GM19452 (cell line): ENCODE measurements at regions not wholly inside any gene's neighbourhood (a gene's known extent, or its start where the extent isn't known, plus 50 kb on each side); places are given as distances from the start of the nearest gene placed in this dataset.
A peak's percentile ranks its signal among the peaks of the same experiment; 100 is the strongest.
"Not testable (repeated sequence)": the region's sequence is repeated elsewhere in the genome, so short reads cannot be mapped to it uniquely, and the experiment has no call there.

Experiments
- ATAC-seq: cut with Tn5 transposase; IDR thresholded peaks from one replicate; pipeline ENCODE4 v1.9.1; 2021; ENCODE audit not compliant: unreplicated experiment

DNA sequence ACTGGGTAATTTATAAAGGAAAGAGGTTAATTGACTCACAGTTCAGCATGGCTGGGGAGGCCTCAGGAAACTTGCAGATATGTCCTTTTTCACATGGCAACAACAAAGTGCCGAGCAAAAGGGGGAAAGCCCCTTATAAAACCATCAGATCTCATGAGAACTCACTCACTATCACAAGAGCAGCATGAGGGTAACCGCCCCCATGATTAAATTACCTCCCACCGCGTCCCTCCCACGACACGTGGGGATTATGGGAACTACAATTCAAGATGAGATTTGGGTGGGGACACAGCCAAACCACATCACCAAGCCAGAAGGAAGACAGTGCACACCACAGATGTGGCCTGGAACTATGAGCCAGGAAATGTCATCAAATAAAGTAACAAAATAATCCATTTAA is 292.8 kb downstream of the FOXO1 start:
- not testable (repeated sequence) for ATAC-seq

DNA sequence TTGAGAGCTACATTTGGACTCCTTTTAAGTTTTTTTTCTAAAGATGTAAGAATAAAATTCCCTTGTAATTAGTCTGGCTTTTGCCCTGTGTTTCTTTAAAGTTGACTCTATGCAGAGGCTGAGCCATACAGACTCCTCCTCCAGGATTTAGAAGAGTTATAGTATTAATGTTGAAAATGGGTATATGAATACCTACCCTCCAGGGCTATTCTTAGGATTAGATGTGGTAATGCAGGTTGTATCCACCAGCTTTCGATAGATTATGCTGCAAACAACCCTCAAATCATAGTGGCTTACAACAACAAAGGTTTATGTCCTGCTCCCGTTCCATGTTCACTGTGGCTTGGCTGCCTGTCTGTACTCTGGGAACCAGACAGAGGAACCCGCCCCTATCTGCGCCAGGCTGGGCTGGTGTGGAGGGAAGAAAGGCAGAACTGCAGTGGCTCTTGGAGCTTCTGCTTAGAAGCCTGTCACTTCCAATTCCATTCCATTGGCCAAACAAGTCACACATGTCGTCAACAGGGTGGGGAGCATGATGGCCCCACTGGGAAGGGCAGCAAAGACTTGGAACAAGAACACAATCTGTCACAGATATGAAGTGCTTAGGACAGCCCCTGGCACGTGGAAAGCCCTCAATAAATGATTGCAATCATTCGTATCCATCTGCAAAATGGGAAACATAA is 290.8 kb downstream of the FOXO1 start:
- ATAC-seq: no peak

DNA sequence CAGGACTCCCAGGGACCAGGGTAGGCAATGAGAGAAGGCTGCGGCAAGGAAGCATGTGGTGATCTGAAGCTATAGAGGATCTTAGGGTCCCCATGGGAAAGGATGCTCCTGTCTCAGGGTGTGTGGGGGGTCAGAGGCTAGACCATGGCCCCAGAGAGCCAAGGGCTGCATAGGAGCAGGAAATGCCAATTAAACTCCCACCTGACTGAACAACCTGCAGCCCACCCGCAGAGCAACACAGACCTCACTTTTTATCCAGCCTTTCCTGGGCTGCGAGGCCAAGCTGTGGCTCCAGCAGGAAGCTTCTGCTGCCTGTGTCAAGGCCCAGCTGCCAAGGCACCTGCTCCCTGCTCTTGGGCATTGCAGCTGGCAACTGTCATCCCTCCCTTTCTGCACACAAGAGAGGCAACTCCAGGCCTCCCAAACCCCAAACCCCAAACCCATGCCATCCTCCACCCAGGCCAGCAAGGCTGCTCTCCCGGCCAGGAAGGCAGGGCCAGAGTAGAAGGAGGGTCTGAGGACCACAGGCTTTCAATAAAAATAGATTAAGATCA is 290.1 kb downstream of the FOXO1 start:
- ATAC-seq: no peak

DNA sequence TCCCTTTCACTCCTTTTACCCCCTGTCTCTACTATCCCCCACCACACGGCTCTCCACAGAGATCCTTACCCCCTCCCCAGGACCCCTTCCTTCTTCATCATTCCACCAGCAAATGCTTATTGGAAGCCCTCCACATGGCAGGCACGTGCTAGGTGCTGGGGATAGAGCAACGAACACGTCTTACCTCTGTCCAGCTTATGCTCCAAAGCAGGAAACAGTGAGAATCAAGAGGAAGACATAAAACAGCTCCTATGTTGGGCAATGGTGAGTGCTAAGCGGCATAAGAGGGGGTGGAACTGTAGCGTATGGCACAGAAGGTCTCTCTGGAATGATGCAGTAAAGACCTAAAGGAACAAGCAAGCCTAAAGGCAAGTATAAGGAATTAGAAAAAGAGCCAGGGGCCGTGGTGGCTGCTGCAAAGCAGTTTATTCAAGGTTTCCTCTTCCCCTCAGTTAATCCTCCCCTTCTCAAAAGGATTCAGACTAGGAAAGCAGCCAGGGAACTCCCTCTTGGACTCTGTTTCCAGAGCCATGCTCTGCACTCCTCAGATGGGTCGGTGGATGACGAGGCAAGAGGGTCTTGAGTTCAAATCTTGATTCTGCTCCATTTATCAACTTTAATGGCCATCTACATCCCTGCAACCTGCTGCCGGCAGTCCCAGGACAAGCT is 289.4 kb downstream of the FOXO1 start:
- ATAC-seq: no peak

DNA sequence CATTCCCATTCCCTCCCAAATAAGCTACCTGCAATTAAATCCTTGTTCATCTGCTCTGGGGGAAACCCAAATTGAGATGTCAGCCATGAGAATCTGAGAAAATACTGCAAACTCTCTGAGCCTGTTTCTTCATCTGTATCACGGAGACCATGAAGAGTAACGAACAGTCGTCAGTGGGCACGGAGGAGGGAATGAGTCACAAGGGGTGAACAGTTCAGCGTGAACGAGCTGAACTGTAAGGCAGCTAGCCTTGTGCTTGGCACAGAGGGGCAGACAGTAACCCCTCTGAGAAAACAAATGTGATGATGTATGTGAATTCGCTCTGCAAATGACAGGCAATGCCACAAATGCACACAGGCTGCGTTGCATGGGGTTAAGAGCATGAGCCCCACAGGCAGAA is 288.7 kb downstream of the FOXO1 start:
- ATAC-seq: no peak

DNA sequence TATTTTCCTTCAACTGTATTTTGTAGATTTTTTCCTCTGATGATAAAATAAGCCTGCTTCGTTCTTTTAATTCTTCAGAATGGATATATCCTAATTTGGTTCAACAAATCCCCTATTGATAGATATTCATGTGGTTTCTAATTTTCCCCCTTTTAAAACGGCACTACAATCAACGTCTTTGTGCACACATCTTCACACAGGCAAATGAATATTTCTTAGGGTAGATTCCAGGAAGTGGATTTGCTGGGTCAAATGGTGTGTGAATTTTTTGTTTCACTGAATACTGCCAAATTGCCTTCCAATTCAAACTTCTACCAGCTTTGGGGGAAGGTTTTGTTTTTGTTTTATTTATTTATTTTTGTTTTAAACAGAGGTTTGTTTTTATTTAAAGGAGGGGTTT is 287.2 kb downstream of the FOXO1 start:
- no peak for ATAC-seq

DNA sequence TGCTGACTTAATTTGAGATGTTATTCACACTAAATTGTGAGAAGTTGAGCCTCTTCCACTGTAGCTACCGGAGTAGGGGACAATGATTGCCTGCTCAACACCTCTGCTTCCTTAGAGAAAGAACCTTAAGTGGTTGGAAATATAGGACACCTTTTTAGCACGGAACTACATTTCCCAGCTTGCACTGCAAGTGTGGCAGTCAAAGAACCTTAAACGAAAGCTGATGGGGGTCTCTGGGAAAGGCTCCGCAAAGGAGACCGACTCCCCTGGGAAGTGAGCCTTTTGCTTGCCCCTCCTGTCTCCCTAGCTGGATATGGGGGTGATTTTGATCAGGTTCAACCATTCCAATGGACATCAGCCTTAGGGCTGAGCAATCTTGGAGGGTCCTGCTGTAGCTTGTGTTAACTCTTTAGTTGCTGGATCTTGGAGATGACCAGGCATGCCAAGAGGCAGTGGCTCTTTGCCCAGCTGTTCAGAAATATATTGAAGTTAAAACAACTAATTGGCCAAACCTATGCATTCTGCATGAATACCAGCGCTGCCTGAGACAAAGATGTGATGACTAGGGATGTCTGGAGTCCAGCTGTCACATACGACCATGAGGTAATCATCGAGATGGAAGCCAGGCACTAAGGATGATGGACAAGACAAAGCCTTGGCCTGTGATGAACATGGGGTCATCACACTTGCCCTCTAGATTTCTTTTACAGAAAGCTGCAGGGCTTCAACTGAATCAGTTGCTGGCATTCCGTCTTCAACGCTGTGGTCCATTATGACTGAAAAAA is 286.5 kb downstream of the FOXO1 start:
- ATAC-seq: no peak

DNA sequence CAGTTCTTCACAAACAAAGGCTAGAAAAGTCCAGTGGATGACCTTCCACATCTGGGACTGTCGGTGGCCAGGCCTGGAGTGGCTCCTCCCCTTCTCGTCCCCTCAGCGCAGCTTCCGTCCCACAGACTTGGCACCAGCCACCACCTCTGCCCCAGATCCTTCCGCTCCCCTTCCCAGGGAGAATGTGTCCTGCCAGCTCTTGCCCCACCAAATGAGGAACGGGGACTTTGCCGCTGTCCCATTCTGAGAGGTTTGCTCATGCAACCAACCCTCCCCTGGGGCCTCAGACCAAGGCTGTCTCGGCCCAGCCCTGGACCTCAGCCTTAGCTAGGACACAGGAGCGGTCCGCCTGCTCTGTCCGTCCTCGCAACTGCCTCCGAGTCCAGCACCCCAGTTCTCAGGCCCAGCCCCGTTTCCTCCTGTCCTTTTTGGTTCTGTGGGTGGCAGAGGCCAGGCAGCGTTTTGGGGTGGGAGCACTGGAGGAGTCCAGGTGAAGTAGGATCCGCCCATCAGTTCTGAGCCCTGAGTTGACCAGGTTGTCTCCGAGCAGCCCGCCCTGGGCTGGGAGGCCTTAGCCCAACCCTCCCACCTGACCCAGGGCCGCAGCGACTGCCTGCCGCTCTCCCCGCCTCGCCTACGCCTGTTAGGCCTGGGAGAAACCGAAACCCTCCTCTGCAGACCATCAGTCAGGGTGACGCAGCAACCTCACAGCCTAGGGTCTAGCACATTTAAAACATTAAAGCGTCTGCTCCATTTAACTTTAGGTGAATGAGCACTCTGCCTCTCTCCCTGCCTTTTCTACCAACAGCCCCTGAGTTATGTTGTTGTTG is 284.3 kb downstream of the FOXO1 start:
- ATAC-seq: no peak

DNA sequence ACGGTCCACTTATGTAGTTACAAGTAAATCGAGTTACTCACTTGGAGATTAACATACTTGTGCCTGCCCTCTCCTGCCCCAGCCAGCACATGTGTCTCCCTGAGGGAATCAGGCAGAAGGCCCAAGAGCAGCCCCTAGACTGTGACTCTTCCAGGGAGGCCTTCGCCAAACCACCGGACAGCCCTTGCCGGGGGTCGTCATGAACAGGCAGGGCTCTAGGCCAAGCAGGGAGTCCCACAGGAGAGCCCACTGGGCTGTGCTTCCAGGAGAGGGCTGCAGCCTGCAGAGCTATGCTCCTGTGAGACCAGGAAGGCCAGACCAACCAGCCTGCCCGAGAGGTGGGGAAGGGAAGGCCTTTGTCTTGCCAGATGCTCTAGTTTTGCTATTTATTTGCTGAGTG is 283.3 kb downstream of the FOXO1 start:
- ATAC-seq: no peak

DNA sequence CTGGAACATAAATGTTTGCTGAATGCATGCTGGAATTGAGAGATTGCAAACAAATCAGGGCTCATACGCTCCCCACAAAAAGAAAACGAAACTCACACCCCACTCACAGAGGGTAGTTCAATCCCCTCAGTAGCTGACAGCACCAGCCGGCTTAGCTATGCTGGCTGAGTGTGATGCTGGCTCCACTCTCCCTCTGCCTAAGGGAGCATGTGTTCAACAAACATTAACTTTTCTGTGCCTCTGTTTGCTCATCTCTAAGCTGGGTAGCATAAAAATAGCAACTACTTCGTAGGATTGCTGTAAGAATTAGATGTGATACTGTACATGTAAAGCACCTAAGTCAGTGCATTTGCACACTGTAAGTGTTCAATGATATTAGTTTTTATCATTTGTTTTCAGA is 282.6 kb downstream of the FOXO1 start:
- no peak for ATAC-seq

DNA sequence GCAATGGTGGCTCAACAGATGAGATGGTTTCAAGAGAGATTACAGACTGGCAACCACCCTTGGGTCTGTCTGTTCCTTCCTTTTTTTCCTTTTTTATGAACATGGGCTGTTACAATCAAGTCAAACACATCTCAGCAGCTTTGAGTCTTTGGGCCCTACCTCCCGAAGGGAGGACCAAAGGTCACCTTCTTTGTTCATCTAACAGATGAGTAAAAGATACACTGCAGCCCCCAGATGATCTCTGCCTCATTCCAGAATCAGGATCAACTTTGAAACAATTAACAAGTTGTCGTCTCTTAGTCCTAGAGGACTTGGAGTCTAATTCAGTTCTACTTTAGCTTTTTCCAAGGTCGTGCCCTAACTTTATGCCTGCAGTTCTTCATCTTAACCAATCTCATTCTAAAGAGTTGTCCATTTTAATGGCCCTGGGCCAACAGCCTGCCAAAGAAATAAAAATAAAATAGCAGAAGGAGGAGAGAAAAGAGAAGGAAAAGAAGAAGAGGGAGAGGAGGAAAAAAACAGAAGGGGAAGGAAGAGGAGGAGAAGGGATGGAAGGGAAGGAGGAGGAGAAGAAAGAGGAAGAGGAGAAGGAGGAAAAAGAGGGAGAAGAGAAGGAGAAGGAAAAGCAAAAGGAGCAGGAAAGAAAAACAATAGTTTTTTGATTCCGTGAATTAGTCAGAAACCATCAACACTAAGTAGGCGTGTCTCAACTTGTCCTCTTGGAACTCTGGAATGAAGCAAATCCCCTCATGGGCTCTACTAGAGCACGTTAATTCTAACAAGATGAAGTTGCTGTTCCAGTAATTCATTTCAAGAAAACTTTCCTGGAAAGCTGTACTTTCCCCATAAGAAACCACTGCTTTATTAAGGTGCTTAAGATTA is 281.2 kb downstream of the FOXO1 start:
- no peak for ATAC-seq

DNA sequence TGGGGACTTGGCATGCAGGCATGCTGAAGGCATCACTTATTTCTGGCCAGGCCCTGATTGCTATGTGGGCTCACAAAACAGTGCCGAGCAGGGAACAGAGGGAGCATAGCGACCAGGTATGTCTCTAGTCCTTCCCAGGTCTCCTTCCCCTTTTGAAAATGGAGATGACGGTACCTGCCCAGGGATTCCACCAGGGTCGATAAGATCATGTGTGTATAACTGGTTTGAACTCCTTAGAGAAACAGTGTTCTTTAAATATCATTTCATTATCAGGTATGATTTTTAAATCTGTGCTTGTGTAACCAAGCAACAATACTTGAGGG is 280.6 kb downstream of the FOXO1 start:
- ATAC-seq: no peak

DNA sequence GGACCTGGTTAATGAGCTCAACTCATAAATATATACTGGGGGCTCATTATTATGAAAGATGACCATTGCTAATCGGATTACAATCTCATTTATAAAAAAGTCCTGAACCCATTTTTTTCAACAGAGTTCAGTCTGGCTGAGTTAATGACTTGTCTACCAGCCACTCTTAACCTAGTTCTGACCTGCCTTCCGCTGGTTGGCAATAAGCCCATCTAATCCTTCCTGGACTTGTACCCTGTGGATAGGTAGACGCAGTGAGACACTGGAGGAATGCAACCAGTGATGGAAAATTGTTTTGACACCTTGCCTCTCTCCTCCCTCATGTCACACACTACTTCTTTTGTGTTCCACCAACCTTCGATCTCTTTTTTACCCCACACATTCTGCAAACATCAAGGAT is 279.9 kb downstream of the FOXO1 start:
- ATAC-seq: no peak

DNA sequence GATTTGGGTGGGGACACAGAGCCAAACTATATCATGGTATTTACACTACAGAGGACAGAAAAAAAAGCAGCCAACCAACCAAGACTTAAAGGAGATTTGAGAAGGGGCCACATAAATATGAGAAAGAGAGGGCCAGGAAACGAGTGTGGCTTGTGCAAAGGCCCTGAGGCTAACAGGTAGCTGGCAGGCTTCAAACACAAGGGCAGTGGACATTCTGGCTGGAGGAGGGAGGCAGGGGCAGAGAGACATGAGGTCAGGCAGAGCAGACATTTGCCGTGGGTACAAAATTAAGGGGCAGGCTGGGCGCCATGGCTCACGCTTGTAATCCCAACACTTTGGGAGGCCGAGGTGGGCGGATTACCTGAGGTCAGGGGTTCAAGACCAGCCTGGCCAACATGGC is 278.7 kb downstream of the FOXO1 start:
- ATAC-seq: no peak

DNA sequence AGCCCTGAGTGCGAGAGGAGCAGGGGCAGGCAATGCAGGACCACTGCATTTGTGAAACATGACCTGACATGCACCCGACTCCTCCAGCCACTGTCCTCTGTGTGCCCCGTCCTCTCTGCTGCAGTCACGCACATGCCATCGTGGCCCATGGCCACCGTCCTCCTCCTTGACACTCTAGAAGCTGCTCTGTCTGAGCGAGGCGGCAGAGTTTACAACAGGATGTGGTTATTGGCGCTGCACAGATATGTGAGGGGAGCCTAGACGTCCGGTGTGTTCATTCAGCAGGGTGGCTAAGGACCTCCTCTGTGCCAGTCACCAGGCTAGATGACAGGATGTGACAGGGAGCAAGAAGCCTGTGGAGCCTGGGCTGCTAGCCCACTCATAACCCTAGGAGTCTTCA is 277.8 kb downstream of the FOXO1 start:
- ATAC-seq: peak; percentile 99

DNA sequence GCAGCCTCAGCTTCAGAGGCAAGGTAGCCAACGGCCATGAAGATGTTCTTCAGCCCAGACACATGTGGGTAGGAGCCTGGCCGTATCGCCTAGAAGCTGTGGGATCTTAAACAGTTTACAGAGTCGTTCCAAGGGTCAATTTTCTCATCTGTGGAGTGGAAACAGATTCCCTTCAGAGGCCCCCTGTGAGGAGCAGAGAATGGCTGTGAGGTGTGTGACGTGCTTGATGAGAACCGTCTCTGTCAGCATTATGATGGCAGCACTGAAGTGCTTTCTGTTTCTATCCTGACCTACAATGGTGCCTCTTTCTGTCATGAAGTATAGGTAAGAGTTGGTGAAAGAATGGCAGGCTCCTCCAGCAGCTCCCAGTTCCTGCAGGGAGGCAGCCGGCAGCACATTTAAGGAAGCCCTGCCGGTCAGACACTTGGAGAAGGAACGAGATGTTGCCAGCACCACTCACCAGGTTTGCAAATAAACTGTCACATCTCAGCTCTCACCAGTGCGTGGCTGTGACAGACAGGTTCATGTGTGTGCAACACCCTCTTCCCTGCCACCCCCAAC is 277.3 kb downstream of the FOXO1 start:
- peak; percentile 57 for ATAC-seq

DNA sequence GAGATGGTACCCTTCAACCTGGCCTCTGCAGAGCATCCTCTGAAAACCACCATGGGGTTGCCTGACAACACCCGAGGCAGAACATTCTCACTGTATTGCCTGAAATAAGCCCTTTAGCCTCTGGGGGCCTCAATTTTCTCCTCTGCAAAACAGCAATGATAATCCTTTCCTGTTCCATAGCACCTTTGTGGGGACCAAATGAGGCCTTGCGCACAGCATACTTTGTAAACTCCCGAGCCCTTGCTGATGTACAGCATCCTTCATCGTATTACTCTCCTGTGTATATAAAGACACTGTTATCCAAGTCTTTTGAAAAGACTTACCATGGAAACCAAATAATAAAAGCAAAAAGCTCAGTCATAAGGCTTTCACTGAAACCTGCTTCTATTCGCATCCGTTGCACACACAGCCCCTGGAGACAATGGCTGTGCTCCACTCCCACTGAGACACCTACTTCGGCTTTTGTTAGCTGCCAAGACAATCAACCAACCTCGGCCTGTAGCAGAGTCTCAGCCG is 276.0 kb downstream of the FOXO1 start:
- no peak for ATAC-seq

DNA sequence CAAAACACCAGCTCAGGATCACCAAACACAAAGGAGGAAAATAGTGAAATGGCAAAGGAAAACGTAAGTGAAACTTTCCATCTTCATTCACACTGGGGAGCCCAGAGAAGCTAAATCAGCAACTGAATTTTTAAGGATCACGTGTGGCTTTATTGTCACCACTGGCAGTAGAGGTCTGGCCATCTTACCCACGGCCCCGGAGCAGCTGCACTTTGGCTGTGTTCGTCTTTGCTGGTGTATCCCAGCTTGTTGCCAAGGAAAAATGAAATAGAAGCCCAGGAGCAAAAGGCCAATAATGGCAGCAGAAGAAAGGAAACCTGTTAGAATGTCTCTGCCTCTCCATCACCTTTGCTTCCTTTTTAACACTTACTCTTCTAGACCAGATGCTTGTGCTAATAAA is 274.7 kb downstream of the FOXO1 start:
- no peak for ATAC-seq

DNA sequence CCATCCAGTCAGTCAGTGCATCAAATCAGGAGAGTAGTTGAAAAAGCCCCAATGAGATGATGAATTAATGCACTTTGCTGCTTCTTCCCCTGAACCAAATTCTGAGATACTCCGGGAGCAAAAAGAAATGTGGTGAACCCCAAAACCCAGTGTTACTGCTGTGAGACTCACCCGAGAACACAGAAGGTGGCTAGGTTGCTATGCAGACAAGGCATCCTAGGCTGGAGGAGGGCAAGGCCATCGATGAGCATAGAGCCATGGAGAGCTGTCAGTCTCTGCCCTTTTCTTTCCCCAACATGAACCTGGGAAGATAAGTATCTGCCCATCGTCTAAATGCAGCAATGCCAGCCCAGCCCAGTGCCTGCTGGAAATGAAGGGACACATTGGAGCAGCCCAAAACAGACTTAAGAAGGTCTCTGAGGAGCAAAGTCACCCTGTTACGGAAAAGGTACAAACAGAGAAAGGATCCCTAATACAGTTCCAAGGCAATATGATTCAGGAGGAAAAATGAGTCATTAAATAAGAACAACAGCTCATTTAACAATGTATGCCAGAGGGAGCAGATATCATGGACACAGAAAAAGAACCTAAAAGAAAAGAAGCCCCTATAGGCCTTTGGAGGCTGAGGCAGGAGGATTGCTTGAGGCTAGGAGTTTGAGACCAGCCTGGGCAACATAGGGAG is 272.0 kb downstream of the FOXO1 start:
- ATAC-seq: no peak
